HG03175 (cell line): ENCODE measurements at regions not wholly inside any gene's neighbourhood (a gene's known extent, or its start where the extent isn't known, plus 50 kb on each side); places are given as distances from the start of the nearest gene placed in this dataset.
"Not testable (repeated sequence)": the region's sequence is repeated elsewhere in the genome, so short reads cannot be mapped to it uniquely, and the experiment has no call there.

Experiments
- ATAC-seq: cut with Tn5 transposase; IDR thresholded peaks from one replicate; pipeline ENCODE4 v1.9.1; 2021; ENCODE audit warnings: mild to moderate bottlenecking, moderate library complexity; ENCODE audit not compliant: unreplicated experiment

- no peak for ATAC-seq
Measured at GRCh38 chr1:187498028-187498427, 669.3 kb downstream of the PLA2G4A start.

- ATAC-seq: no peak
Measured at GRCh38 chr1:187504779-187505178, 676.0 kb downstream of the PLA2G4A start.

GRCh38 chr1:187509091-187509490, 680.3 kb downstream of the PLA2G4A start:
- no peak for ATAC-seq

GRCh38 chr1:187513190-187513589, 684.4 kb downstream of the PLA2G4A start:
- ATAC-seq: no peak

GRCh38 chr1:187514110-187514509, 685.4 kb downstream of the PLA2G4A start:
- ATAC-seq: no peak

GRCh38 chr1:187516874-187517273, 688.1 kb downstream of the PLA2G4A start:
- no peak for ATAC-seq

GRCh38 chr1:187517546-187517945, 688.8 kb downstream of the PLA2G4A start:
- ATAC-seq: no peak

GRCh38 chr1:187527346-187527745, 698.6 kb downstream of the PLA2G4A start:
- no peak for ATAC-seq

GRCh38 chr1:187537936-187538335, 709.2 kb downstream of the PLA2G4A start:
- ATAC-seq: no peak

- no peak for ATAC-seq
Measured at GRCh38 chr1:187549540-187549939, 720.8 kb downstream of the PLA2G4A start.

- no peak for ATAC-seq
Measured at GRCh38 chr1:187551061-187551460, 722.3 kb downstream of the PLA2G4A start.

GRCh38 chr1:187563191-187563590, 734.4 kb downstream of the PLA2G4A start:
- no peak for ATAC-seq

- ATAC-seq: no peak
Measured at GRCh38 chr1:187566354-187566753, 737.6 kb downstream of the PLA2G4A start.

GRCh38 chr1:187568067-187568466, 739.3 kb downstream of the PLA2G4A start:
- ATAC-seq: no peak

GRCh38 chr1:187570166-187570565, 741.4 kb downstream of the PLA2G4A start:
- no peak for ATAC-seq

GRCh38 chr1:187577610-187578009, 748.9 kb downstream of the PLA2G4A start:
- no peak for ATAC-seq

GRCh38 chr1:187588917-187589316, 760.2 kb downstream of the PLA2G4A start:
- ATAC-seq: no peak

- ATAC-seq: no peak
Measured at GRCh38 chr1:187605736-187606135, 777.0 kb downstream of the PLA2G4A start.

GRCh38 chr1:187615853-187616735, 787.3 kb downstream of the PLA2G4A start:
- not testable (repeated sequence) for ATAC-seq

- not testable (repeated sequence) for ATAC-seq
Measured at GRCh38 chr1:187616830-187617229, 788.1 kb downstream of the PLA2G4A start.

- no peak for ATAC-seq
Measured at GRCh38 chr1:187617776-187618175, 789.0 kb downstream of the PLA2G4A start.

- no peak for ATAC-seq
Measured at GRCh38 chr1:187619175-187619574, 790.4 kb downstream of the PLA2G4A start.

GRCh38 chr1:187621951-187622350, 793.2 kb downstream of the PLA2G4A start:
- no peak for ATAC-seq
